ENCODE measurements at regions not wholly inside any gene's neighbourhood (a gene's known extent, or its start where the extent isn't known, plus 50 kb on each side); places are given as distances from the start of the nearest gene placed in this dataset.
"Not testable (repeated sequence)": the region's sequence is repeated elsewhere in the genome, so short reads cannot be mapped to it uniquely, and the experiment has no call there.

- not testable (repeated sequence) for TF ChIP-seq CTCF, POLR2A (IDR thresholded peaks at IDR 0.05)
These were observed 168.0 kb upstream of the SPRED2 start for GRCh38 chr2:65600351-65600750.
